Effector memory CD8-positive, alpha-beta T cell (primary cell): ENCODE measurements at regions not wholly inside any gene's neighbourhood (a gene's known extent, or its start where the extent isn't known, plus 50 kb on each side); places are given as distances from the start of the nearest gene placed in this dataset.

Experiments
- ATAC-seq: fragments of 150-1000 bp; cut with Tn5 transposase; replicated peaks from 2 replicates; pipeline ENCODE4 v1.10.0; 2021; ENCODE audit warnings: mild to moderate bottlenecking, moderate library complexity
- DNase-seq, 3 experiments: peaks; one replicate each; pipeline ENCODE4 v3.0.0; 2021
- H3K27ac Mint-ChIP-seq, 2 donors: one replicate each; pipeline ENCODE4 v1.8.0; 2022; ENCODE audit warnings: mild to moderate bottlenecking in 2 of 2, mixed read lengths in 2 of 2, moderate library complexity in 2 of 2
- H3K27me3 Mint-ChIP-seq, 2 donors: one replicate each; pipeline ENCODE4 v1.8.0; 2022; ENCODE audit warnings: mixed read lengths in 2 of 2
- H3K36me3 Mint-ChIP-seq: one replicate; pipeline ENCODE4 v1.8.0; 2022; ENCODE audit warnings: mild to moderate bottlenecking, moderate library complexity, mixed read lengths; ENCODE audit not compliant: insufficient read depth
- H3K4me1 Mint-ChIP-seq, 2 donors: one replicate each; pipeline ENCODE4 v1.8.0; 2022; ENCODE audit warnings: low read depth in 2 of 2, mixed read lengths in 2 of 2
- H3K4me3 Mint-ChIP-seq, 2 donors: one replicate each; pipeline ENCODE4 v1.8.0; 2022; ENCODE audit warnings: mild to moderate bottlenecking in 2 of 2, mixed read lengths in 2 of 2, moderate library complexity in 2 of 2
- H3K9me3 Mint-ChIP-seq, 2 donors: one replicate each; pipeline ENCODE4 v1.8.0; 2022; ENCODE audit warnings: mixed read lengths in 2 of 2

GRCh38 chr15:96524676-96525417 is 194.3 kb downstream of the NR2F2 start:
- Mint-ChIP-seq H3K4me1 (no peaks in the 10 kb centered on the region), H3K27ac (no peak overlapping the region), H3K9me3 (peaks cover 5 to 6% of the 10 kb centered on the region in 2 donors), H3K4me3 (no peak overlapping the region), H3K36me3 (no peaks in the 10 kb centered on the region), H3K27me3 (no peaks in the 10 kb centered on the region)
- ATAC-seq (no peak), DNase-seq (no peak)

- H3K27ac Mint-ChIP-seq, result no peak overlapping the region
- no peaks in the 10 kb centered on the region for H3K9me3 Mint-ChIP-seq
- no peak for DNase-seq
- no peaks in the 10 kb centered on the region for H3K27me3 Mint-ChIP-seq
- no peaks in the 10 kb centered on the region for H3K4me1 Mint-ChIP-seq
- no peak for ATAC-seq
- H3K36me3 Mint-ChIP-seq, result no peaks in the 10 kb centered on the region
- no peak overlapping the region for H3K4me3 Mint-ChIP-seq
These were observed 204.6 kb downstream of the NR2F2 start for GRCh38 chr15:96535148-96535547.

DNA sequence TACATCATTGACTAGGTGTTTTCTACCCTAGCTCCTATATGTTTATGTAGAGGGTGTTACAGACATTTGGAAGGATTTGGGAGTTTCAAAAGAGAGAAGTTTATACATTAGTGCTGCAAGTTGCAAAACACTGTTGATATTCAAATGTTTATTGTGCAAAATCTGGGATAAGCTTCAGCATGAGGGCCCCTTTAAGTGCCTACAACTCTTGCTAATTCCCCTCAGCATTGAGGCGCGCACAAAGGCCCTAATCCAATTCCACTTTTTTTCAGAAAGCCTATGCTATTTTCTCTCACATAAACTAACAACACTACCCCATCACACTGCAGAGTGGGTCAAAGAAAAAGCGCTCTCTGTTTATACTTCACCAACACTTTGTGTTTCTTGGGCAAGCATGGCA is 208.0 kb downstream of the NR2F2 start:
- Mint-ChIP-seq H3K27ac (no peak overlapping the region), H3K36me3 (peaks cover 3% of the 10 kb centered on the region), H3K27me3 (no peaks in the 10 kb centered on the region), H3K4me3 (no peak overlapping the region), H3K9me3 (peaks cover 0 to 2% of the 10 kb centered on the region in 2 donors), H3K4me1 (no peaks in the 10 kb centered on the region)
- no peak for DNase-seq
- no peak for ATAC-seq

- Mint-ChIP-seq H3K4me3 (no peak overlapping the region), H3K27ac (no peak overlapping the region), H3K4me1 (no peaks in the 10 kb centered on the region), H3K9me3 (peaks cover 0 to 2% of the 10 kb centered on the region in 2 donors), H3K27me3 (no peaks in the 10 kb centered on the region), H3K36me3 (peaks cover 7% of the 10 kb centered on the region)
- ATAC-seq (no peak), DNase-seq (no peak)
These were observed 209.8 kb downstream of the NR2F2 start for GRCh38 chr15:96540283-96540682.

GRCh38 chr15:96542130-96542770 is 211.8 kb downstream of the NR2F2 start:
- Mint-ChIP-seq H3K9me3 (peaks cover 0 to 2% of the 10 kb centered on the region in 2 donors), H3K27me3 (no peaks in the 10 kb centered on the region), H3K4me1 (no peaks in the 10 kb centered on the region), H3K27ac (no peak overlapping the region), H3K36me3 (peaks cover 7% of the 10 kb centered on the region), H3K4me3 (no peak overlapping the region)
- DNase-seq, result no peak
- no peak for ATAC-seq

DNA sequence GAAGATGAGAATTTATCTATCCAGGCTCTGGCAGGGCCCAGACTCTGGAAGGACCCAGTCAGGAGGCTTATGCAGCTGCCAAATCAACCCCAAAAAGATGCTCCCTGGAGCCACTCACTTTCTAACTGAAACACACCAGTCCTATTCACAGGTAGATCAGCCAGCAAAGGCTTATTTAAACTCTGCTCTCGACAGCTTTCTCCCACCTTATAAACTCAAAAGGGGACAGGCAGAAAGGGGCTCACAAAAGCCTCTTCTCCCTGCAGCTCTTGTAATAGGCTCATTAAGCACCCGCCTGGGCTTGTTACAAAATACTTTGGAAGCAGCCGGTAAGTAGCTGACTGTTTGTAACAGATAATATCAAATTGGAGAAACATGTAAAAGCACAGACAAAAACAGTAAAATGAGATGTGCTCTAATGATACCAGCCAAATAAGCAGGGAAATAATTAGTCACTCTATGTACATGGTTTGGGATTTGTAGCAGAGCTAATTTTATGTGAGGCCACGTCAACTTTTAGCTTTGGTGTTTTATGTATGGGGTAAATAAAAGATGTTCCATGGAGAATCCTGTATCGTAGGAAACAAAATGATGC is 213.8 kb downstream of the NR2F2 start:
- Mint-ChIP-seq H3K9me3 (peaks cover 0 to 2% of the 10 kb centered on the region in 2 donors), H3K27me3 (no peaks in the 10 kb centered on the region), H3K4me3 (no peak overlapping the region), H3K27ac (no peak overlapping the region), H3K4me1 (no peaks in the 10 kb centered on the region), H3K36me3 (peaks cover 7% of the 10 kb centered on the region)
- no peak for ATAC-seq
- DNase-seq, result no peak

- Mint-ChIP-seq H3K27ac (no peak overlapping the region), H3K27me3 (no peaks in the 10 kb centered on the region), H3K36me3 (peaks cover under 1% of the 10 kb centered on the region), H3K9me3 (no peaks in the 10 kb centered on the region), H3K4me1 (no peaks in the 10 kb centered on the region), H3K4me3 (no peak overlapping the region)
- DNase-seq (no peak), ATAC-seq (no peak)
These were observed 218.6 kb downstream of the NR2F2 start for GRCh38 chr15:96549136-96549535.

GRCh38 chr15:96551196-96551595 is 220.7 kb downstream of the NR2F2 start:
- H3K27ac Mint-ChIP-seq, result no peak overlapping the region

DNA sequence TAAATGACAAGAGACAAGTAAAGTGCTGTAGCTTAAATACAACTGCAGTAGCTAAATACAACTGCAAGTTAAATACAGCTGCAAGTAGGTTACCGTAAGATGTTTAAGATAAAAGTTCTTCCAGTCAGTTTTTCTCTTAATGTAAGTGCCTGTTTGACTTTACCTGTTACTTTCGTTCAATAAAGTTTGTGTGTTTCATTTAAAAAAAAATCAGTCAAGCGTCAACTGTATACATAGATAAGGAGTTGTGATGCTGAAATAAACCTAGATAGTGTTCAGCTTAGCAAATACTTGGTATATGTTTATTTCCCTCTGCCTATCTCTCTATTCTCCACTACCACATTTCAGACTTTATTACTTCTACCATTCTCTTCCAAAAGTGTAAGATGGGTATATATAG is 221.2 kb downstream of the NR2F2 start:
- ATAC-seq (no peak), DNase-seq (no peak)
- H3K27me3 Mint-ChIP-seq, result no peaks in the 10 kb centered on the region
- peaks cover 0 to 3% of the 10 kb centered on the region in 2 donors for H3K9me3 Mint-ChIP-seq
- no peaks in the 10 kb centered on the region for H3K4me1 Mint-ChIP-seq
- no peak overlapping the region for H3K4me3 Mint-ChIP-seq
- H3K27ac Mint-ChIP-seq, result no peak overlapping the region
- no peaks in the 10 kb centered on the region for H3K36me3 Mint-ChIP-seq

More at GRCh38 chr15:96551196-96551595, 220.7 kb downstream of the NR2F2 start:
- H3K9me3 Mint-ChIP-seq, result peaks cover 0 to 3% of the 10 kb centered on the region in 2 donors
- DNase-seq (no peak), ATAC-seq (no peak)
- no peaks in the 10 kb centered on the region for H3K27me3 Mint-ChIP-seq
- H3K4me3 Mint-ChIP-seq, result no peak overlapping the region
- no peaks in the 10 kb centered on the region for H3K36me3 Mint-ChIP-seq
- H3K4me1 Mint-ChIP-seq, result no peaks in the 10 kb centered on the region

DNA sequence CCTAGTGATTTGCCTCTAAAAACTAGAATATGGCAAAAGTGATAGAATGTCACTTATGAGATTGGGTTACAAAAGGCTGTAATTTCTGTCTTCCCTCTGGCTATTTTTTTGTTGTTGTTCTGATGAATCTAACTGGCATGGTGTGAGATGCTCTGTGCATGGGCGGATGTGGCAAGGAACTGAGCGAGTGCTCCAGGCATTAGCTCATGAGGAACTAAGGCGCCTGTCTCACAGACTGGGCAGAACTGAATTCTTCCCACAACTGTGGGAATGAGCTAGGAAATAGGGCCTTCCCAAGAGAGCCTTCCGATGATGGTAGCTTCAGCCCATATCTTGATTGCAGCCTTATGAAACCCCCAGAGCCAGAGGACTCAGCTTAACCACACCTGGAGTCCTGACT is 222.5 kb downstream of the NR2F2 start:
- DNase-seq, result no peak
- H3K4me3 Mint-ChIP-seq, result no peak overlapping the region
- H3K27ac Mint-ChIP-seq, result no peak overlapping the region
- no peaks in the 10 kb centered on the region for H3K36me3 Mint-ChIP-seq
- no peaks in the 10 kb centered on the region for H3K27me3 Mint-ChIP-seq
- H3K4me1 Mint-ChIP-seq, result no peaks in the 10 kb centered on the region
- no peak for ATAC-seq
- H3K9me3 Mint-ChIP-seq, result peaks cover 0 to 3% of the 10 kb centered on the region in 2 donors

- no peak for DNase-seq
- no peak overlapping the region for H3K4me3 Mint-ChIP-seq
- no peaks in the 10 kb centered on the region for H3K27me3 Mint-ChIP-seq
- H3K9me3 Mint-ChIP-seq, result peaks cover 0 to 3% of the 10 kb centered on the region in 2 donors
- no peak for ATAC-seq
- H3K27ac Mint-ChIP-seq, result no peak overlapping the region
- no peaks in the 10 kb centered on the region for H3K36me3 Mint-ChIP-seq
- H3K4me1 Mint-ChIP-seq, result no peaks in the 10 kb centered on the region
These were observed 223.0 kb downstream of the NR2F2 start for GRCh38 chr15:96553451-96553850.

DNA sequence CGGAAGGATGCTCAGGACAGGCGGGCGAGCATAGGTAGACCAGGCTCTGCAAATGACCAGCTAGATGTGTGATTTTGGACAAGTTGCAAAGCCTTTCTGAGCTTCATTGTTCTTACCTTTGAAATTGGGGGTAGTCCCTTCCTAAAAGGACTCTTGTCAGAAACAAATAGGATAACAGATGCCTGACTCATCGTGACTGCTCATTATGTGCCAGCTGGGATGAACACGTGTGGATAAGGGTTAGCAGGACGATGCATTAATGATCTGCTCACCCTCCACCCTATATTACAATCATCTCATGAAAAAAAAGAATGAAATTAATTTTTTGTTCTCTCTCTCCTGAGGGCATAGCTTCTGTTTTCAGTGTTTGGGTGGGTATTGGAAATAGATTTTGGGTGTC is 223.4 kb downstream of the NR2F2 start:
- Mint-ChIP-seq H3K4me1 (no peaks in the 10 kb centered on the region), H3K9me3 (peaks cover 0 to 3% of the 10 kb centered on the region in 2 donors), H3K27ac (no peak overlapping the region), H3K4me3 (no peak overlapping the region), H3K27me3 (no peaks in the 10 kb centered on the region), H3K36me3 (no peaks in the 10 kb centered on the region)
- DNase-seq (no peak), ATAC-seq (no peak)

- peaks cover 0 to 3% of the 10 kb centered on the region in 2 donors for H3K9me3 Mint-ChIP-seq
- ATAC-seq (no peak), DNase-seq (no peak)
- no peak overlapping the region for H3K4me3 Mint-ChIP-seq
- H3K27ac Mint-ChIP-seq, result no peak overlapping the region
- H3K27me3 Mint-ChIP-seq, result no peaks in the 10 kb centered on the region
- no peaks in the 10 kb centered on the region for H3K4me1 Mint-ChIP-seq
- H3K36me3 Mint-ChIP-seq, result no peaks in the 10 kb centered on the region
These were observed 224.0 kb downstream of the NR2F2 start for GRCh38 chr15:96554541-96554940.

DNA sequence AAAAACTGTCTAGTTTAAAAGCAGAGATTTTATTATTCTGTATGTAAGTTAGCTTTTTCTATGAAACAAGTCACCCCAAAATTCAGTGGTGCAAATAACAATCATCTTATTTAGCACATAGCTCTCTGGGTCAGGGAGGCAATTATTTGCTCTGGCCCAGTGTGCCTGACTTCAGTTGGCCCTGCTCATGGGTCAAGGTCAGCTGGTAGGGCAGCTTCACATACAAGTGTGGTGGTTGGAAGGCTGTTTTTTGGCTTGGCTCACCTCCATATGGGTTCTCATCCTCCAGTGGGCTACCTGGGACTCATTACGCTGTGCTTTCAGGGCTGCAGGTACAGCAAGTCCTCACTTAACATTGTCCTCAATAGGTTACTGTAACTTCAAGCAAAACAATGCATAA is 228.6 kb downstream of the NR2F2 start:
- no peak overlapping the region for H3K4me3 Mint-ChIP-seq
- no peak overlapping the region for H3K27ac Mint-ChIP-seq
- no peaks in the 10 kb centered on the region for H3K4me1 Mint-ChIP-seq
- DNase-seq (no peak), ATAC-seq (no peak)
- H3K27me3 Mint-ChIP-seq, result no peaks in the 10 kb centered on the region
- no peaks in the 10 kb centered on the region for H3K36me3 Mint-ChIP-seq
- H3K9me3 Mint-ChIP-seq, result peaks cover 0 to 8% of the 10 kb centered on the region in 2 donors
